GM20431 (cell line): ENCODE measurements at regions not wholly inside any gene's neighbourhood (a gene's known extent, or its start where the extent isn't known, plus 50 kb on each side); places are given as distances from the start of the nearest gene placed in this dataset.

Experiments used
- in situ Hi-C: fragments of 300-500 bp; cut with MseI, MboI; formaldehyde crosslinking; loops from one replicate; pipeline ENCODE4 v1.15.0; 2020; ENCODE audit warnings: low sequenced_read_pairs; ENCODE audit not compliant: unreplicated experiment

- in situ Hi-C loops = no loop called here
Measured at GRCh38 chr16:51349626-51350025, 198.6 kb upstream of the SALL1 start.

- in situ Hi-C loops = no loop called here
Measured at GRCh38 chr16:51343411-51343810, 192.3 kb upstream of the SALL1 start.

GRCh38 chr16:51341204-51341603, 190.1 kb upstream of the SALL1 start:
- in situ Hi-C loops = no loop called here

GRCh38 chr16:51337662-51338061, 186.6 kb upstream of the SALL1 start:
- in situ Hi-C loops = no loop called here

GRCh38 chr16:51328733-51329132, 177.7 kb upstream of the SALL1 start:
- in situ Hi-C loops = no loop called here

- in situ Hi-C loops = no loop called here
Measured at GRCh38 chr16:51327001-51327400, 175.9 kb upstream of the SALL1 start.

- in situ Hi-C loops = no loop called here
Measured at GRCh38 chr16:51326131-51326856, 175.2 kb upstream of the SALL1 start.

- in situ Hi-C loops = no loop called here
Measured at GRCh38 chr16:51321251-51321650, 170.2 kb upstream of the SALL1 start.

GRCh38 chr16:51317575-51317974, 166.5 kb upstream of the SALL1 start:
- in situ Hi-C loops = no loop called here

GRCh38 chr16:51313198-51313597, 162.1 kb upstream of the SALL1 start:
- in situ Hi-C loops = no loop called here

GRCh38 chr16:51312363-51313150, 161.5 kb upstream of the SALL1 start:
- in situ Hi-C loops = no loop called here

GRCh38 chr16:51310159-51310558, 159.1 kb upstream of the SALL1 start:
- in situ Hi-C loops = no loop called here

GRCh38 chr16:51306886-51307595, 156.0 kb upstream of the SALL1 start:
- in situ Hi-C loops = no loop called here

GRCh38 chr16:51306116-51306515, 155.0 kb upstream of the SALL1 start:
- in situ Hi-C loops = no loop called here

- in situ Hi-C loops = no loop called here
Measured at GRCh38 chr16:51305337-51305736, 154.3 kb upstream of the SALL1 start.

GRCh38 chr16:51302042-51302441, 151.0 kb upstream of the SALL1 start:
- in situ Hi-C loops = no loop called here

GRCh38 chr16:51298800-51299199, 147.7 kb upstream of the SALL1 start:
- in situ Hi-C loops = no loop called here

GRCh38 chr16:51290442-51291285, 139.6 kb upstream of the SALL1 start:
- in situ Hi-C loops = no loop called here

- in situ Hi-C loops = no loop called here
Measured at GRCh38 chr16:51289336-51289735, 138.3 kb upstream of the SALL1 start.

GRCh38 chr16:51287121-51287755, 136.2 kb upstream of the SALL1 start:
- in situ Hi-C loops = no loop called here
